CD4-positive, alpha-beta T cell (primary cell): ENCODE measurements at regions not wholly inside any gene's neighbourhood (a gene's known extent, or its start where the extent isn't known, plus 50 kb on each side); places are given as distances from the start of the nearest gene placed in this dataset.
"Not testable (repeated sequence)": the region's sequence is repeated elsewhere in the genome, so short reads cannot be mapped to it uniquely, and the experiment has no call there.

Experiments
- ATAC-seq: fragments of 200-7000 bp; cut with Tn5 transposase; one replicate; pipeline ENCODE4 v1.10.0; 2022; ENCODE audit warnings: mild to moderate bottlenecking; ENCODE audit not compliant: poor library complexity
- CTCF ChIA-PET: fragments of 350-600 bp; sonication (Branson Sonifier 250); formaldehyde crosslinking; loops from one replicate; lab custom pipeline; 2021; ENCODE audit warnings: antibody characterized with exemption, inconsistent platforms; lab: Charles Lee
- POLR2A ChIA-PET: fragments of 350-600 bp; sonication (Branson Sonifier 250); formaldehyde crosslinking; loops from one replicate; lab custom pipeline; 2021; ENCODE audit warnings: antibody characterized with exemption, inconsistent platforms; lab: Charles Lee
- DNase-seq, 14 experiments: peaks; one replicate each; pipeline ENCODE4 v3.0.0-alpha.2; 2013 to 2020; ENCODE audit warnings: mixed read lengths in 2 of 14
- H3K27ac ChIP-seq, 2 donors: one replicate each; pipeline versions ENCODE4 v1.5.1 to v1.7.0; 2013; ENCODE audit warnings: low read length in 2 of 2, low read depth in 1 of 2, mild to moderate bottlenecking in 1 of 2
- H3K27me3 ChIP-seq, 2 experiments: 1 replicate in 1 of 2; 2 replicates in 1 of 2; pipeline versions ENCODE4 v1.6.1 to v1.7.0; 2013; ENCODE audit warnings: low read length in 2 of 2, control low read depth in 1 of 2, mild to moderate bottlenecking in 1 of 2, moderate library complexity in 1 of 2; ENCODE audit not compliant: insufficient read depth in 2 of 2, control insufficient read depth in 1 of 2
- H3K36me3 ChIP-seq: one replicate; pipeline ENCODE4 v1.6.1; 2013; ENCODE audit warnings: low read length, control low read depth; ENCODE audit not compliant: insufficient read depth
- H3K4me1 ChIP-seq: one replicate; pipeline ENCODE4 v1.6.1; 2013; ENCODE audit warnings: low read length, control low read depth; ENCODE audit not compliant: insufficient read depth
- H3K4me3 ChIP-seq: one replicate; pipeline ENCODE4 v1.5.1; 2013; ENCODE audit warnings: mild to moderate bottlenecking, low read length, moderate library complexity
- H3K9me3 ChIP-seq, 2 experiments: 1 replicate in 1 of 2; 2 replicates in 1 of 2; pipeline versions ENCODE4 v1.6.1 to v1.7.0; 2013; ENCODE audit warnings: low read length in 2 of 2, mild to moderate bottlenecking in 2 of 2, control low read depth in 1 of 2, moderate library complexity in 1 of 2; ENCODE audit not compliant: control insufficient read depth in 1 of 2, insufficient read depth in 1 of 2
- H3K27ac Mint-ChIP-seq: one replicate; pipeline ENCODE4 v1.8.0; 2020; ENCODE audit warnings: mixed read lengths
- H3K27me3 Mint-ChIP-seq: one replicate; pipeline ENCODE4 v1.8.0; 2021; ENCODE audit warnings: mixed read lengths
- H3K36me3 Mint-ChIP-seq: one replicate; pipeline ENCODE4 v1.8.0; 2021; ENCODE audit warnings: low read depth, mixed read lengths
- H3K4me1 Mint-ChIP-seq: one replicate; pipeline ENCODE4 v1.8.0; 2021; ENCODE audit warnings: low read depth, mixed read lengths
- H3K4me3 Mint-ChIP-seq: one replicate; pipeline ENCODE4 v1.8.0; 2020; ENCODE audit warnings: mild to moderate bottlenecking, mixed read lengths
- H3K9me3 Mint-ChIP-seq: one replicate; pipeline ENCODE4 v1.8.0; 2020; ENCODE audit warnings: mixed read lengths
- CTCF ChIP-seq: fragments of 200-600 bp; IDR thresholded peaks from one replicate; pipeline ENCODE4 v1.8.0; 2022; ENCODE audit warnings: antibody characterized with exemption, mild to moderate bottlenecking
- intact Hi-C, 2 experiments: fragments of 100-400 bp; cut with DNase I in 1 of 2; cut with micrococcal nuclease in 1 of 2; formaldehyde crosslinking; loops; one replicate each; pipeline versions ENCODE4 v1.15.1 to v1.9.0; 2023 to 2025; cut with DNase I, micrococcal nuclease

GRCh38 chr12:82596483-82596882, 90.2 kb upstream of the TMTC2 start:
- ChIA-PET POLR2A (no interaction called here), CTCF (no interaction called here)
- no peaks in the 10 kb centered on the region for H3K27me3 ChIP-seq
- ATAC-seq: no peak
- Mint-ChIP-seq H3K36me3 (no peaks in the 10 kb centered on the region), H3K27ac (no peak overlapping the region), H3K4me1 (no peaks in the 10 kb centered on the region), H3K27me3 (no peaks in the 10 kb centered on the region), H3K4me3 (no peak overlapping the region), H3K9me3 (peaks cover 8% of the 10 kb centered on the region)
- intact Hi-C loops: no loop called here
- no peak overlapping the region for H3K27ac ChIP-seq
- H3K4me1 ChIP-seq: no peaks in the 10 kb centered on the region
- H3K9me3 ChIP-seq: no peaks in the 10 kb centered on the region
- H3K4me3 ChIP-seq: no peak overlapping the region
- no peak for DNase-seq
- no peaks in the 10 kb centered on the region for H3K36me3 ChIP-seq
- no peak for TF ChIP-seq CTCF

- ChIA-PET CTCF (no interaction called here), POLR2A (no interaction called here)
- no peaks in the 10 kb centered on the region for H3K9me3 ChIP-seq
- H3K36me3 ChIP-seq: no peaks in the 10 kb centered on the region
- intact Hi-C loops: no loop called here
- no peaks in the 10 kb centered on the region for H3K27me3 Mint-ChIP-seq
- DNase-seq (no peak), ATAC-seq (no peak)
- no peaks in the 10 kb centered on the region for H3K36me3 Mint-ChIP-seq
- H3K4me1 Mint-ChIP-seq: no peaks in the 10 kb centered on the region
- no peak overlapping the region for H3K4me3 ChIP-seq
- H3K4me1 ChIP-seq: no peaks in the 10 kb centered on the region
- no peak for TF ChIP-seq CTCF
- no peak overlapping the region for H3K27ac Mint-ChIP-seq
- peaks cover 14% of the 10 kb centered on the region for H3K9me3 Mint-ChIP-seq
- no peak overlapping the region for H3K4me3 Mint-ChIP-seq
- H3K27me3 ChIP-seq: no peaks in the 10 kb centered on the region
- no peak overlapping the region for H3K27ac ChIP-seq
These were observed 86.3 kb upstream of the TMTC2 start for GRCh38 chr12:82600379-82600778.

GRCh38 chr12:82603647-82604046, 83.1 kb upstream of the TMTC2 start:
- CTCF ChIA-PET, DNase-seq, H3K27me3 ChIP-seq, ATAC-seq, H3K36me3 ChIP-seq, H3K27ac Mint-ChIP-seq, H3K36me3 Mint-ChIP-seq, H3K4me3 Mint-ChIP-seq, H3K4me1 Mint-ChIP-seq, H3K4me3 ChIP-seq, H3K9me3 ChIP-seq, intact Hi-C loops, H3K4me1 ChIP-seq, H3K27me3 Mint-ChIP-seq, H3K27ac ChIP-seq, POLR2A ChIA-PET: not testable (repeated sequence)
- peaks cover 14% of the 10 kb centered on the region for H3K9me3 Mint-ChIP-seq

GRCh38 chr12:82605115-82605514, 81.6 kb upstream of the TMTC2 start:
- H3K4me3 ChIP-seq: no peak overlapping the region
- no peak overlapping the region for H3K27ac ChIP-seq
- no peak for DNase-seq
- no peaks in the 10 kb centered on the region for H3K4me1 Mint-ChIP-seq
- intact Hi-C loops: no loop called here
- H3K9me3 ChIP-seq: no peaks in the 10 kb centered on the region
- H3K36me3 Mint-ChIP-seq: no peaks in the 10 kb centered on the region
- H3K27me3 ChIP-seq: no peaks in the 10 kb centered on the region
- no peak overlapping the region for H3K4me3 Mint-ChIP-seq
- TF ChIP-seq CTCF: no peak
- no peaks in the 10 kb centered on the region for H3K27me3 Mint-ChIP-seq
- ChIA-PET CTCF (interaction anchor here (0.5 kb wide), 1 partner anchor 10 kb away, joined by 3 read pairs; no protein-coding TSS in a partner anchor), POLR2A (no interaction called here)
- no peak for ATAC-seq
- no peak overlapping the region for H3K27ac Mint-ChIP-seq
- peaks cover 13% of the 10 kb centered on the region for H3K9me3 Mint-ChIP-seq
- no peaks in the 10 kb centered on the region for H3K4me1 ChIP-seq
- no peaks in the 10 kb centered on the region for H3K36me3 ChIP-seq
